Cerebellar nuclear complex (tissue), 1 donor: ENCODE measurements at regions not wholly inside any gene's neighbourhood (a gene's known extent, or its start where the extent isn't known, plus 50 kb on each side); places are given as distances from the start of the nearest gene placed in this dataset.
"Not testable (repeated sequence)": the region's sequence is repeated elsewhere in the genome, so short reads cannot be mapped to it uniquely, and the experiment has no call there.

Source experiments
- DNase-seq, 2 experiments: peaks; one replicate each; lab custom pipeline; 2025; lab: John Stamatoyannopoulos, UW

DNA sequence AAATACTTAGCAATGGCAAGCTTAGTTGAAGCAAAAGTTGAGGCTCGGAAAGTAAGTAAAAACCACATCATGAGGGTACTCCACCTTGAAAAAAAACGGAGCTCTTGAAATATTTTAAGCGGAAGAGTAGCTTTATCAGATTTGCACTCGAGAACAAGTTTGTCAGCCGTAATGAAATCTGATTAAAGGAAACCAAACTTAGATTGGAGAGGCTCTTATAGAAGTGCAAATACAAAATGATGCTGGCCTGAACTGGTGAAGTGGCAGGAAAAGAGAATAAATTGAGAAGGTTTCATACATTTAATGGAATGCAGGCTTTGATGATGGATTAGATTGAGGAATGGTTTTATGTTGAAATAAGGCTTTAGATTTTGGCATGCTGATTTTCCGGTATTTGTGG, 484.2 kb downstream of the PID1 start:
- DNase-seq = no peak

- no peak for DNase-seq
Observed at GRCh38 chr2:228782281-228782680, 488.8 kb downstream of the PID1 start.

DNA sequence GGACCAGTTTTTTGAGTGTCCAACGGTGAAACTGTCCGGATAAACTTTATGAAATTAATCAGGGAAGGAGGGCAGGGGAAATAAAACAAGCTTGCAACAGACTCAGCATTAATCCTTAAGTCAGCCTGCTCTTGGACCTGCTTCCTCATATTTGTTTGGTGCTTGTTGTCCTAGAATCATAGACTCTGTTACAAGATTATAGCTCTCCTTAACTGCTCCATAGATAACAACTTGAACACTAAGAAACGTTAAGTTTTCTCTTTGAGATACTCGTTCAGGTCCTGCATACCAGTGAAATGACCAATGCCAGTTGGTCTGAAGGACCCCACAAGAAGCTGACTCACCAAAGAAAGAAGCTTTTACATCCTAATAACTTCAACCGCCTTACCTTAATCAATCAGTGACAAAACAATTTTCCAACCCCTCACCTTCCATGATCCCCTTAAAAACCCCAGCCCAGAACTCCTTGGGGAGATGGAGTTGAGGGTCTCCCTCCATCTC, 493.2 kb downstream of the PID1 start:
- DNase-seq = no peak

DNA sequence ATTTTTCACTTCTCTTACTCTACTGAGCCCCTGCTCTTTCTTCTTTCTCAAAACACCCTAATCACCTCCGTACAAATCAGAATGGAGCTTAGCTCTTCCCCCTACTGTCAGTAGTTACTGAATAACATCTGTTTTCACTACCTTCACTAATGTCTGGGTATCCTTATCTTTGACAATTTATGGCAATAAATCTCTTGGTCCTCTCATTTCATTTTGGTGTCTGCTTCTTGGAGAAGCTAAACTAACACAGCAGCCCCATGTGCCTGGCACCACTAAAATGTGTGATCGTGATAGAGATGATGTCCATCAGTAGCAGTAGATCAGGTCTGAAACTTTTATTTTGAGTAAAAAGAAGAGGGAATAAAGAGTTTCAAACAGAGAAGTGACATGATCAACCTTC, 496.5 kb downstream of the PID1 start:
- DNase-seq = no peak

- no peak for DNase-seq
Observed at GRCh38 chr2:228771774-228772173, 499.3 kb downstream of the PID1 start.

DNA sequence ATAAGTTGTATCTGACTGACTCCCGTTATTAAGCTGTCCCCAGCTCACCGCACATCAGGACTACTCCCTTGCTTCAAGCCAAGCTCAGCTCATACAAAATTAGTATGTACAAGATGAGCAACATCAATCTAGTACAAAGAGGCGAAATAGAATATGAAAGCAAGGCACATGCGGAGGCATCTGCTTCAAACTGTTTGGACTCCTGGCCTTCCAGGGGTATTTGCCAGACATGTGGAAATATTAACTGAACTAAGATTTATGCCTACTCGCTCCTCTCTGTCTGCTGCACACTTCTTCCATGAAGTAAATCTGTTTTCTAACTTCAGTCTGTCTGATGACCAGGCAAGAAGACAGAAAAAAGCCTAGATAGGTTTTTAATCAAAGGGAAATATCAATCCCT, 499.8 kb downstream of the PID1 start:
- DNase-seq = no peak

GRCh38 chr2:228768818-228769217, 502.3 kb downstream of the PID1 start:
- DNase-seq = no peak

DNA sequence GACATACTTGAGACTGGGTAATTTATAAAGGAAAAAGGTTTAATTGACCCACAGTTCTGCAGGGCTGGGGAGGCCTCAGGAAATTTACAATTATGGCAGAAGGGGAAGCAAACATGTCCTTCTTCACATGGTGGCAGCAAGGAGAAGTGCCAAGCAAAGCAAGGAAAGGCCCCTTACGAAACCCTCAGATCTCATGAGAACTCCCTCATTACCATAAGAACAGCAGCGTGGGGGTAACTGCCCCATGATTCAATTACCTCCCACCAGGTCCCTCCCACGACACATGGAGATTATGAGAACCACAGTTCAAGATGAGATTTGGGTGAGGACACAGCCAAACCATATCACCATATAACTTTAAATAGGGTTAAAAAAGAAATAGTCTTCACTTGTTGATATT, 502.9 kb downstream of the PID1 start:
- DNase-seq = not testable (repeated sequence)

- no peak for DNase-seq
Observed at GRCh38 chr2:228767196-228767595, 503.9 kb downstream of the PID1 start.

DNA sequence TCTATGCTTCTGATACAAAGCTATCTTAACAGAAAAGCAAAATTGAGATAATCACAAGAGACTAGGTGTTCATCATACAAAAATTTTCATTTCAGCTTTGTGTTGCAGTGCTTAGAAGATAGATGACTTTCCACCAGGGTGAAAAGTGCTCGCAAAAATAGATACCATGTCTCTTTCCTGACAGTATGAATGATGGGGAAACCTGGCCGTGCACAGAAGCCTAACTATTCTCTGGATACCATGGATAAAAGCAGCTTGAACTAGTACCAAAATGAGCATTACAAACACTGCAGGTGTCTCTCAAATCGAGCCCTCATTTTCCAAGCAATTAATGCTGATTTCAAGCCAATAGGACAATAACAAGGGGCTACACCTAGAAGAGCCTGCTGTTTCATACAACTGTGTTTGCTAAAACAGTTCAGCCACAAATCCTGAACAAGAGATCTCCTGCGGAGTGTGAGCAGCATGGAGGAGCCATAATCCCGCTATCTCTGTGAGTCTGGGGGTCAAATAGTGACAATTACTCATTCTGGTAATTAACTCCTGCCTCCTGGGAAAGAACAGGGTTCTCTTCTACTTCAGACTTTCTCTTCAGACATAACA, 507.6 kb downstream of the PID1 start:
- no peak for DNase-seq

- no peak for DNase-seq
Observed at GRCh38 chr2:228762565-228762964, 508.5 kb downstream of the PID1 start.

DNA sequence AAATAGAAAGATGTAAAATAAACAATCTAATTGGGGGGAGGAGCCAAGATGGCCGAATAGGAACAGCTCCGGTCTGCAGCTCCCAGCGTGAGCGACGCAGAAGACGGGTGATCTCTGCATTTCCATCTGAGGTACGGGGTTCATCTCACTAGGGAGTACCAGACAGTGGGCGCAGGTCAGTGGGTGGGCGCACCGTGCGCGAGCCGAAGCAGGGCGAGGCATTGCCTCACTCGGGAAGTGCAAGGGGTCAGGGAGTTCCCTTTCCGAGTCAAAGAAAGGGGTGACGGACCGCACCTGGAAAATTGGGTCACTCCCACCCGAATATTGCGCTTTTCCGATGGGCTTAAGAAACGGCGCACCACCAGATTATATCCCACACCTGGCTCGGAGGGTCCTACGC, 515.4 kb downstream of the PID1 start:
- DNase-seq = not testable (repeated sequence)

DNA sequence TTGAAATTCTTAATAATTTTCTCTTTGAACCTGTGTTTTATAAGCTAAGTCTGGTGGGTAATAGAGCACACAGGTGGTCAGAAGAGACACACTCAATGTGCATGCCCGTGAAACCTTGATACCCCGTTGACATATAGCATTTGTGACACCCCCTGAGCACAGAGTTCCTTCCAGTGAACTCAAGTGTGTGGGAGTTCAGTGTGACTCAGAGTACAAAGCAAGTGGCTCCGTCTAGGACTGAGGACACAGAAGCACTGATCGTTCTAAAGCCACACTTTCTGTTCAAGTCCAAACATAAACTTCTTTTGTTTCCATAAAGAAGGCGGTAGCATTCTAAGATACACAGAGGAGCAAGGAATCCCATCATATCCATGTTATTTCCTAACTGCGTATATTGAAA, 523.6 kb downstream of the PID1 start:
- no peak for DNase-seq

DNA sequence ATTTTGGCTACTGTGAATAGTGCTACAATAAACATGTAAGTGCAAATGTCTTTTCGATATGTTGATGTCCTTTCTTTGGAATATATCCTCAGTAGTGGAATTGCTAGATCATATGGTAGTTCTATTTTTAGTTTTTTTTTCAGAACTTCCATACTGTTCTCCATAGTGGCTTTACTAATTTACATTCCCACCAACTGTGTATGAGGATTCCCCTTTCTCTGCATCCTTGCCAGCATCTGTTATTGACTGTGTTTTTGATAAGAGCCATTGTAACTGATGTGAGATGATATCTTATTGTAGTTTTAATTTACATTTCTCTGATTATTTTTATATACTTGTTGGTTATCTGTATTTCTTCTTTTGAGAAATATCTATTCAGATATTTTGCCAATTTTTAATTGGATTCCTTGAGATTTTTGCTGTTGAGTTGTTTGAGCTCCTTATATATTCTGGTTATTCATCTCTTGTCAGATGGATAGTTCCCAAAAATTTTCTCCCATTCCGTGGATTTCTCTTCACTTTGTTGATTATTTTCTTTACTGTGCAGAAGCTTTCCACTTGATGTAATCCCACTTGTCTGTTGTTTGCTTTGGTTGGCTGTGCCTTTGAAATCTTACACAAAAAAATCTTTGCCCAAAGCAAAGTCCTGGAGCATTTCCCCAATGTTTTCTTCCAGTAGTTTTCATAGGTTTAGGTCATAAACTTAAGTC, 532.3 kb downstream of the PID1 start:
- DNase-seq = no peak

DNA sequence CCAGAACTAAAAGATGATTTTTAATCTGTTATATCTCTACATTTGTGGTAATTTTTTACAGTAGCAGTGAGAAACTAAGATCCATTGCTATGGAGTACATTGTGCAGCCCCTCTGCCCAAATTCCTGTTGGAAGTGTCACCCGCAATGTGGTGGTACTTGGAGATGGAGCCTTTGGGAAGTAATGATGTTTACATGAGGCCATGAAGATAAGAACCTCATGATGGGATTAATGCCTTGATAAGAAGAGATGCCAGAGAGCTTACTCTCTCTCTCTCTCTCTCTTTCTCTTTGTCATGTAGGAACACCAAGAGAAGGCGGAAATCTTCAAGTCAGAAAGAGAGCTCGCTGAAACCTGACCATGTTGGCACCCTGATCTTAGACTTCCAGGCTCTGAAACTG, 535.4 kb downstream of the PID1 start:
- no peak for DNase-seq

GRCh38 chr2:228731517-228731916, 539.6 kb downstream of the PID1 start:
- DNase-seq = no peak

- DNase-seq = no peak
Observed at GRCh38 chr2:228728961-228729360, 542.1 kb downstream of the PID1 start.

DNA sequence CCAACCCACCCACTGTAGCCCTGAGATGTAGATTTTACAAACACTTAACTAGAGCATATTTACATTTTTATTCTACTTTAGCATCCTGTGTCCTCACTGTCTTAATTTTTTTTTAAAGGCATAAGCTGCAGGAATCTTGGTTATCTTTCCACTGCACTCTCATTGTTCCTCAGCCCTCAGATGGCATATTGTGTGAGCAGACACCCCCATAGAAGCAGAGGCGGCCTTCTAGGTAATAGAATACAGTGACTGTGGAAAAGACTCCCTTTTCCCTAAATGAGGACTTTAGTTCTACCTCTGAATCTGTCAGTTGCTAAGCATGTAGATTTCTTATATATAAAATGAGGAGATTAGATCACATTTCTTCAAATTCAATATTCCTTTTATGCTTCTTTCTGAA, 543.5 kb upstream of the SPHKAP start:
- DNase-seq = no peak

DNA sequence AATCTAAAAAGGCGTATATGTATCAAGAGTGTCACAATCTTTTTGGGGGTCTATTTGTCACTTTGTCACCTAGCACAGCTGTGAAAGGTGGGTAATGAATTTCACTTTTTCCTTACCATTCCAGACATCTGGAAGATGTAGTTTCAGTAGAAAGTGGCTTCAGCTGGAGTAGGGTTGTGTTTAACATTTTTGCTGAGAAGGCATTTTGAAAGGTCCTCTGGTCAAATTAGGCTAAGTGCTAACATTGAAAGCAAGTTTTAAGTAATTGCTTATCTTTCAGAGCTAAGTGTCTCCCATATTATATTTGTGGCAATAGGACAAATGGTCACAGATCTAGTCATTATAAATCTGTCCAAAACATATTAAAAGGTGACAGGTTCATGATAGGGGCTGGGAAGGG, 542.1 kb upstream of the SPHKAP start:
- DNase-seq = no peak

- no peak for DNase-seq
Observed at GRCh38 chr2:228722311-228722710, 540.8 kb upstream of the SPHKAP start.

DNA sequence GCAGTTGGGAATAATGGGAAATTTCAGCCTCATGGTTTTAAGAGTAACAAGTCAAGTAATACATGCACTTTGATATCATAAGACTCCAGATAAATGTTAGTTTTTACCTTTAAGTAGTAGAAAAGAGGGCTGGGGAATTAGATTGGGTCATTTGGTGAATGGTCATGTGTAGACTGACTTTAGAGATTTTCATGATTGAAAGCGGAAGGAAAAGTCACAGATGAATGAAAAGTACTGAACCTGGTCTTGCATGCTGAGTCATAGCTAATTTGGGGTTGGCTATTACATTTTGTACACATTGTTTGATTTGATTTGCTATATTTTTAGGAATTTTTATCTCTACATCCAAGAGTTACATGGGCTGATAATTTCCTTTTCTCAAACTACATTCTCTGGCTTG, 539.4 kb upstream of the SPHKAP start:
- no peak for DNase-seq

- DNase-seq = no peak
Observed at GRCh38 chr2:228709788-228710371, 528.4 kb upstream of the SPHKAP start.

DNA sequence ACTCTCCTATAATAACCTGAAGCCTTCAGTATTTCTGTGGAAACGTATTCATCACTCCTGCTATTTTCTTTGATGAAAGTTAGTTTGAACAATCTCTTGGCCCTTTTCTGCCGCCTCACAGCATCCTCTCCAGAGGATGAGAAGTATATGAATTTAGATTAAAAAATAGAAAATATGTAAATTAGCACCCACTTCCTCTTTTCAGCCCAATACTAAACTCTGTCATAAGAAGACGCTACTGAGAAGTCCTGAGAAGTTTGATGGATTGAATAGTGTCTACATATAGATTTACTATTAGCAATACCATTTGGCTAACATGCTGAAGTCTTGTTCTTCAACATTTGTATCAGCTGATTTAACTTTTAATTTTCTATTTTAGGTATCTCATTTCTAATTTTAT, 526.4 kb upstream of the SPHKAP start:
- no peak for DNase-seq

GRCh38 chr2:228705318-228705717, 523.8 kb upstream of the SPHKAP start:
- DNase-seq = no peak
